H54 (cell line): ENCODE measurements at regions not wholly inside any gene's neighbourhood (a gene's known extent, or its start where the extent isn't known, plus 50 kb on each side); places are given as distances from the start of the nearest gene placed in this dataset.
"Not testable (repeated sequence)": the region's sequence is repeated elsewhere in the genome, so short reads cannot be mapped to it uniquely, and the experiment has no call there.

Experiments
- DNase-seq: peaks from one replicate; pipeline ENCODE4 v3.0.0; 2011; ENCODE audit warnings: low spot score, mixed read lengths; ENCODE audit not compliant: insufficient read length
- FAIRE-seq: peaks from 3 replicates; lab custom pipeline; 2011; peaks lifted over from hg19 to GRCh38; lab: Jason Lieb, UNC
- POLR2A ChIP-seq: IDR thresholded peaks from 2 replicates; pipeline ENCODE4 v1.6.1; 2011; ENCODE audit warnings: low read depth, mild to moderate bottlenecking, low read length

- TF ChIP-seq POLR2A = no peak
- no peak for FAIRE-seq
- DNase-seq = no peak
Observed at GRCh38 chr9:115328677-115329076, 210.7 kb upstream of the TNC start.

- no peak for FAIRE-seq
- TF ChIP-seq POLR2A = no peak
- no peak for DNase-seq
Observed at GRCh38 chr9:115333277-115334070, 215.5 kb upstream of the TNC start.

DNA sequence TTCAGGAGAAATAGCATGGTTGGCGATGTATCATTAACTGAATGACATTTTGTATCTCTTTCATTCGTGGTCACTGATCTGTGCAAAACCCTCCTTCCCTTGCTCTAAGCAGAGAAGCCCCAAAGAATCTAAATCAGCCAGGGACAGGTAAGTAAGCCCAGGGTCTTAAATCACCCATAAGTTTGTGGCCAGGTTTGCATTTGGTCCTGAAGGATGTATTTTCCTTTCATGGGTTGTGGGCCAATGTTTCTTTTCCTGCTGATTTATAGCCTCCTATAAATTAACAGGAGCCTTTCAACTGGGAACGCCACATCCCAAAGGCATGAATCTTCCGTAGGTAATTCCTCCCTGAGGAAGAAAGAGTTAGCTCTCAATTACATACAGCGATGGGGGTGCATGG, 217.5 kb upstream of the TNC start:
- no peak for DNase-seq
- TF ChIP-seq POLR2A = no peak
- FAIRE-seq = no peak

DNA sequence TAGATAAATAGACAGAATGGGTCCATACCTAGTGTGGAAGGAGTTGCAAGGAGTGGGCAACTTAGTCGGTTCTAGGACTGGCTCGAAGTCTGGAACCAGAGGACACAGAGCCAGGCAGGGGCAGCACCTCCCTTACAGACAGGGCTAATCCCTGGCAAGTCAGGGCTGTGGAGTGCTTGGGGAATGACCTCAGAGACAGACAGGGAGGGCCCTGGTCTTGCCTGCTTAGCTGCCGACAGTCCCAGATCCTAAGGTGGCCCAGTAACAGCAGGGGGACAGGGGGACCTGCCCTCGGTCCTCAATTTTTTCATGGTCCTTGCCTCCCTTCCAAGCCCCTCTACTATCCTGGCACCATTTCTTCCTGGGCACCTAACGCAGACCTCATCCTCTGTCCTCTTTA, 222.4 kb upstream of the TNC start:
- TF ChIP-seq POLR2A = no peak
- FAIRE-seq (no peak), DNase-seq (no peak)

GRCh38 chr9:115341426-115341825, 223.5 kb upstream of the TNC start:
- FAIRE-seq = no peak
- DNase-seq = no peak
- no peak for TF ChIP-seq POLR2A

DNA sequence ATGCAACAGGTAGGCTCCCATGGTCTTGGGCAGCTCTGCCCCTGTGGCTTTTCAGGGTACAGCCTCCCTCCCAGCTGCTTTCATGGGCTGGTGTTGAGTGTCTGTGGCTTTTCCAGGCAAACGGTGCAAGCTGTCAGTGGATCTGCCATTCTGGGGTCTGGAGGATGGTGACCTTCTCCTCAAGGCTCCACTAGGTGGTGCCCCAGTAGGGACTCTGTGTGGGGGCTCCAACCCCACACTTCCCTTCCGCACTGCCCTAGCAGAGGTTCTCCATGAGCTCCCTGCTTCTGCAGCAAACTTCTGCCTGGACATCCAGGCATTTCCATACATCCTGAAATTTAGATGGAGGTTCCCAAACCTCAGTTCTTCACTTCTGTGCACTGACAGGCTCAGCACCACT, 229.8 kb upstream of the TNC start:
- DNase-seq, FAIRE-seq: not testable (repeated sequence)

DNA sequence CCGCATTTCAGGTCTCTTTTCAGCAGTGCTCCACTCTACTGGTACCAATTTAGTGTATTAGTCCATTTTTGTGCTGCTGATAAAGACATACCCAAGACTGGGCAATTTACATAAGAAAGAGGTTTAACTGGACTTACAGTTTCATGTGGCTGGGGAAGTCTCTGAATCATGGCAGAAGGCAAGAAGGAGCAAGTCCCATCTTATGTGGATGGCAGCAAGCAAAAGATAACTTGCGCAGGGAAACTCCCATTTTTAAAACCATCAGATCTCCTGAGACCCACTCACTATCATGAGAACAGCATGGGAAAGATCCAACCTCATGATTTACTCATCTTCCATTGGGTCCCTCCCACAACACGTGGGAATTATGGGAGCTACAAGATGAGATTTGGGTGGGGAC, 231.0 kb upstream of the TNC start:
- DNase-seq, FAIRE-seq: not testable (repeated sequence)

- TF ChIP-seq POLR2A = no peak
- no peak for FAIRE-seq
- no peak for DNase-seq
Observed at GRCh38 chr9:115349542-115349941, 231.6 kb upstream of the TNC start.

DNA sequence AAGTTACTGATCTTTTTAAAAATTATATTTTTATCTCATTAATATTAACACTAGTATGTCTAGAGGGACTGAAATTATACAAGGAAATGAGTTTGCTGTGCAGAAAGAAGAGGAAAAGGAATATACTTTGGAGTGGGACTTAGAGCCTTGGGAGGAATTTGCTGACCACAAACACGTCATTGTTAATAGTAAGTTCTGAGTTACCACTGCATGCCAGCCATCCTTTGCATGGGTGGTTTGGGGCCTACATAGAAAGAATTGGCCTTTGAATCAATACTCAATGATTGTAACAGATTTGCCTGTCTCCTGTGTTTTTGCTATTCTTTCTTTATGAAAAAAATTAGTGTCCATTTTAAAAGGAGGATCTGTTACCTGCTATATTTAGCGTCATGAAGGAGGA, 232.6 kb upstream of the TNC start:
- DNase-seq (no peak), FAIRE-seq (no peak)
- no peak for TF ChIP-seq POLR2A

DNA sequence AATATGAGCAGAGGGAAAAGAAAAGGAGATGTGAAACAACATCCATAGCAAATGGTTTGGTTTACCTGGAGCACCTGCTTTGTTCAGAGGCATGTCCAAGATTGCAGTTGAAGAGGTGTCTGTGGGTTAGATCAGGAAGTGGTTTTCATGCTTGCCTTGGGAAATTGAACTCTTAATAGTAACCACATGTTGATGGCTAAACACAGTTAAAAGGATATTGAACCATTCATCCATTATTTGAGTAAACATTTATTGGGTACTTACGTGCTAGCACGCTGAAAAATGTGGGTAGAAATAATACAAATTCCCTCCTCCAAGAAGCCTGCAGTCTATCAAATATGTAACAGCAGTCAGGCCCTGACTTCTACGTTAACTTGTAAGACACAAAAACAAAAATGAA, 235.7 kb upstream of the TNC start:
- DNase-seq = no peak
- TF ChIP-seq POLR2A = no peak
- FAIRE-seq = peak; percentile 41

DNA sequence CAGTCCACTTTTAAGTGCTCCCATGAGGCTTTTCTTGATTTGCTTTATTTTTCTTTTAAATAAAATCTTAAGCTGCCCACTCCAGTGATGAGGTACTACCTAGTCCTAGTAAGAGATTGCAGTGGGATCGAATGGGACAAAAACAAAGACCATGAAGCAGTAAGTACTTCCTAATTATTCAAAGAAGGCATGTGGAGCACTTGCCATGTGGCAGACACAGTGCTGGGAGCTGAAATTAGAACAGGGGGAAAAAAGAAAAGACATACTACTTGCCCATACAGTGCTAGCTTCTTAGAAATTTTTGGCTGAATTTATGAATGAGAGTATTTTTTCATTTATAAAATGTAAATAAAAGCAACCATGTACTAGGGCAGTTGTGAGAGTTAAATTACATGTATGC, 239.9 kb upstream of the TNC start:
- DNase-seq (no peak), FAIRE-seq (no peak)
- TF ChIP-seq POLR2A = no peak

DNA sequence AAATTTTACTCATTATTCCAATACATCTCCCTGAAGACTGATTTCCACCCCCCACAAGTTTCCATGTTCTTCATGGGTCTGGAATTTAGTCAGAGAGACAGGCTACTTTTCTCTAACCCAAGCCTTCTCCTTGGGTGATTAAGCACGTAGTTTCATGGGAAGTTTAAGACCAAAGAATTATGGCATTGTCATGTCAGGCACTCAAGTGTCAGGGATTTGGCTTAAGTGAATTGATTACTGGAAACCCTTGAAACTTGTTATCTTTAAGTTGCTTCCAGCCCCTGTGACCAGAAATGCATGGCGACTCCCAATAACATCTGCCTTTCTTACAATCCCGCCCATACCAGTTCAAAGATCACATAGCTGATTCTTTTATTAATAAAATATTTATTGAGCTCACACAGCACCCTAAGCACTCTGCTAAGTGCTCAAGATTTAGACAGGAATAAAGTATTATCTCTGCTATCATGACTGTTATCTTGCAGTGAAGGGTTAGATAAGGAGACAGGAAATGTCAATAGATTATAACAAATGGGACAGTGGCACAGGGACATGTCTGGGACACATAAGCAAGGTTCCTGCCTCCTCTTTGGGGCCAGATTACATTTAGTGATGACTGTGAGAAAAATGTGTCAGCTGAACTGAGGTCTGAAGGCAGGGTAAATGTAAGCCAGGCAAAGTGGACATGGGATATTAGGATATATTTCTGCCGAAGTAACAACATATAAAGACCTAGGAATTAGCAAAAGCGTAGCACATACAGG, 241.2 kb upstream of the TNC start:
- no peak for TF ChIP-seq POLR2A

DNA sequence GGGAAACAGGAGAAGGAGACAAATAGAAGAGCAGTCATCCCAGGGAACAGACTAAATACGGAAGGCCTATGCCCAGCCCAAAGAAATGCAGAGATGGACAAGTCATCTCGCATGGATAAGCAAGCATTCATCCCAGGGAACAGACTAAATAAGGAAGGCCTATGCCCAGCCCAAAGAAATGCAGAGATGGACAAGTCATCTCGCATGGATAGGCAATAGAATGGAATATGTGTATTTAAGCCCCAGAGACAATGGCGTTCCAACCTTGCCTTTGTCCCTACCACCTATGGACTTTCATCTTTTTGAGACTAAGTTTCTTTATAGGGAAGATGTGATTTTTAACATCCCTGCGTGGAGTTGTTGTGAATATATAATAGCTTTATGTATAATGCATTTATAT, 242.2 kb upstream of the TNC start:
- DNase-seq = no peak
- FAIRE-seq = no peak
- no peak for TF ChIP-seq POLR2A

More for the DNA sequence above, 241.2 kb upstream of the TNC start:
- DNase-seq = no peak
- no peak for FAIRE-seq

DNA sequence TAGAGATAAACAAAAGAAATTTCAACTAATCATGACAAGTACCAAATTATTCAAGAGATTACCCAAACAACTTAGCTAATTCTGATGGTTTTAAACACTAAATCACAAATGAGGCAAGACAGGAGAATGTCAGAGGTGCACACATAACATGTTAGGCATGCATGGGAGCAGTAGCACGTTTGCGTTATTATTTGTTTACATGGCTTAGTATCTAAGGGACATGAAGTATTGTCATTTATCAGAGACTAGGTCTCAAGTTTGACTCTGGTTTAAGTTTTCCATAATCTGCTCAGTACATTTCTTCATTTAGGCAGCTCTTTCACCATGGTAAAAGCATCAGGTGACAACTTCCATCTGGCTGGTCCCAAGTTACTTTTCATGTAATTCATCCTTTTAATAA, 244.1 kb upstream of the TNC start:
- TF ChIP-seq POLR2A = no peak
- FAIRE-seq (peak; percentile 55), DNase-seq (no peak)

DNA sequence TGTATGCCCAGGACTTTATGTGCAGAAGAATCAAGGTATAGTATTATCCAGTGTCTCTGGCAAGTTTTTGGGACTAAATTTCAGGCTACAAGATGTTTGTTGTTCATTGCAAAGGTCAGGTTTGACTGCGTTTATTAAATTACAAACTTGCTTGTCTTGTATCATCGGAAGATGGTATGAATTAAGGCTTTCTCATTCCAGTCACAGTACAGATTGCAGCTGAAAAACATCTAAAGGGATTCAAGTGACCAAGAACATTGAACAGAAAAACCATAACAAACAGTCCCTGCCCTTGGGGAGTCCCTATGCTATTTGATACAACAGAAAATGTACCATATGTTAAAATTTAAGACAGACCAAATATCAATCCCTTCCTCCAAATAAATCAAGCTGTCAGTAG, 244.7 kb upstream of the TNC start:
- TF ChIP-seq POLR2A = no peak
- peak; percentile 82 for FAIRE-seq
- no peak for DNase-seq

GRCh38 chr9:115364991-115365390, 247.0 kb upstream of the TNC start:
- no peak for DNase-seq
- TF ChIP-seq POLR2A = no peak
- no peak for FAIRE-seq
